ENCODE measurements at regions not wholly inside any gene's neighbourhood (a gene's known extent, or its start where the extent isn't known, plus 50 kb on each side); places are given as distances from the start of the nearest gene placed in this dataset.

DNA sequence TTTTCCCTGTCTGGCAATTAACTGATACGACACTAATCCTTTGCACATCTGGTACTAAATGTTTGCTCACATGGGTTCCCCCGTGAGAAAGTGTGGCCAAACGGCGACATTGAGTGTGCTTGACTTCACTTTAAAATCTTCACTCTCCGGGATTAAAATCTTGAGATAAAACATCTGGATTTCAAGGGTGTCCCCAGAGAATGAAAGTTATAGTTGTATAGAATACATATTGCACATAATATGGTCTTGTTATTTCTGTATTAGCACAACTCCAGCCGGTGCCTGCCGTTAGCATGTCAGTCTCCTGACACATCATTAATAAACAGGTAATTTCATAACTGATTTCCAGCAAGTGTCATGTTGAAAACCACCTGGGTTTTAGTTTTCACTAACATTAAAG, 749.0 kb upstream of the SOX9 start:
- no peak overlapping the region for H3K27ac ChIP-seq (ENCODE audit: insufficient read depth, low read depth, low read length)
- no peak overlapping the region for H3K4me2 ChIP-seq (ENCODE audit: insufficient read depth, low read length)
- CTCF ChIA-PET: no interaction called here
- no peak overlapping the region for H3K4me3 ChIP-seq (replicated peaks in 1 of 3; ENCODE audit: insufficient read depth in 1 of 3, low read depth in 1 of 3, low read length in 3 of 3)
- FAIRE-seq: no peak
- dilution Hi-C loops (cut with MboI; ENCODE audit: extremely low pct_ligation_motif_present, low sequenced_read_pairs): no loop called here
- H2AFZ ChIP-seq (ENCODE audit: low read depth, low read length): no peak overlapping the region
- H3K79me2 ChIP-seq (ENCODE audit: control insufficient read depth, insufficient read depth, low read length): no peaks in the 10 kb centered on the region
- H3K9me3 ChIP-seq (replicated peaks; ENCODE audit: control insufficient read depth, insufficient read depth, low read length): peaks cover 5% of the 10 kb centered on the region
- POLR2A ChIA-PET: no interaction called here
- H3K9ac ChIP-seq (replicated peaks; ENCODE audit: extremely low read depth, insufficient read depth, low read length): no peak overlapping the region
- no peaks in the 10 kb centered on the region for H4K20me1 ChIP-seq (replicated peaks; ENCODE audit: control insufficient read depth, extremely low read depth, insufficient read depth, low read length)
- no peaks in the 10 kb centered on the region for H3K27me3 ChIP-seq (ENCODE audit: control insufficient read depth in 2 of 2, insufficient read depth in 2 of 2, low read length in 2 of 2)
- no peaks in the 10 kb centered on the region for H3K4me1 ChIP-seq (ENCODE audit: control insufficient read depth, extremely low read depth, insufficient read depth, low read length)
- BruUV-seq (replicated peaks): no TSS peak
- TF ChIP-seq GATA2 (IDR thresholded peaks at IDR 0.05; ENCODE audit: insufficient read depth, insufficient read length, low read depth, low read length): no peak
- no peak for TF ChIP-seq POLR2A (IDR thresholded peaks at IDR 0.05; ENCODE audit: low read depth, low read length)
- TF ChIP-seq CTCF (IDR thresholded peaks at IDR 0.05; ENCODE audit: extremely low read depth in 1 of 2, insufficient read depth in 1 of 2, low read depth in 1 of 2, low read length in 2 of 2): no peak
- no peak for TF ChIP-seq JUN (IDR thresholded peaks at IDR 0.05; ENCODE audit: borderline replicate concordance, insufficient read depth, insufficient read length, low read depth)
- TF ChIP-seq POLR2AphosphoS5 (IDR thresholded peaks at IDR 0.05; ENCODE audit: insufficient read depth, low read depth, low read length): no peak
- no peak for TF ChIP-seq FOS (IDR thresholded peaks at IDR 0.05; ENCODE audit: borderline replicate concordance, insufficient read depth, low read length)
- no peak for TF ChIP-seq MYC (IDR thresholded peaks at IDR 0.05; ENCODE audit: low read depth, low read length)
- TF ChIP-seq MAX (IDR thresholded peaks at IDR 0.05; ENCODE audit: insufficient read depth, insufficient read length): no peak
- no peak for TF ChIP-seq EZH2 (IDR thresholded peaks at IDR 0.05; ENCODE audit: borderline replicate concordance, low read depth, low read length, severe bottlenecking)
- no peaks in the 10 kb centered on the region for H3K36me3 ChIP-seq (ENCODE audit: control insufficient read depth in 2 of 2, extremely low read depth in 1 of 2, insufficient read depth in 2 of 2, low read length in 2 of 2)
- H3K9me1 ChIP-seq (replicated peaks; ENCODE audit: control insufficient read depth, extremely low read depth, insufficient read depth, low read length): no peaks in the 10 kb centered on the region
- no peak for DNase-seq (ENCODE audit: low read depth, low spot score)
- intact Hi-C loops (cut with micrococcal nuclease): no loop called here

Data from endothelial cell of umbilical vein (primary cell).